Esophagus muscularis mucosa (tissue), 3 donors: ENCODE measurements at regions not wholly inside any gene's neighbourhood (a gene's known extent, or its start where the extent isn't known, plus 50 kb on each side); places are given as distances from the start of the nearest gene placed in this dataset.

Experiments used
- CTCF ChIP-seq, 3 experiments: fragments of 200-600 bp in 2 of 3; fragments of 450-650 bp in 1 of 3; sonication (generic) in 2 of 3; IDR thresholded peaks; one replicate each; pipeline ENCODE4 v1.5.1; 2017 to 2019; ENCODE audit warnings: antibody characterized with exemption in 3 of 3, mild to moderate bottlenecking in 2 of 3, moderate library complexity in 1 of 3
- POLR2AphosphoS5 ChIP-seq, 2 donors: sonication (generic); formaldehyde crosslinking; IDR thresholded peaks; one replicate each; pipeline ENCODE4 v1.6.1; 2017; ENCODE audit warnings: antibody characterized with exemption in 2 of 2

- no peak for TF ChIP-seq CTCF (IDR thresholded peaks at IDR 0.05)
- no peak for TF ChIP-seq POLR2AphosphoS5 (IDR thresholded peaks at IDR 0.05)
Measured at GRCh38 chr10:126842356-126842755, 62.9 kb upstream of the DOCK1 start.
